Mesodermal cell (in vitro differentiated cells): ENCODE measurements at regions not wholly inside any gene's neighbourhood (a gene's known extent, or its start where the extent isn't known, plus 50 kb on each side); places are given as distances from the start of the nearest gene placed in this dataset.
"Not testable (repeated sequence)": the region's sequence is repeated elsewhere in the genome, so short reads cannot be mapped to it uniquely, and the experiment has no call there.

ENCODE experiments used
- H3K27ac ChIP-seq: 2 replicates; pipeline ENCODE4 v1.7.0; 2013; ENCODE audit warnings: mild to moderate bottlenecking, low read depth, low read length, moderate library complexity; ENCODE audit not compliant: severe bottlenecking
- H3K36me3 ChIP-seq: 2 replicates; pipeline ENCODE4 v1.7.1; 2013; ENCODE audit warnings: mild to moderate bottlenecking, low read length, moderate library complexity; ENCODE audit not compliant: control insufficient read depth, insufficient read depth
- H3K4me1 ChIP-seq: one replicate; pipeline ENCODE4 v1.7.1; 2013; ENCODE audit warnings: mild to moderate bottlenecking, low read length; ENCODE audit not compliant: insufficient read depth, control insufficient read depth, poor library complexity, severe bottlenecking
- H3K4me3 ChIP-seq: 2 replicates; pipeline ENCODE4 v1.7.0; 2013; ENCODE audit warnings: low read length, control low read depth, mild to moderate bottlenecking; ENCODE audit not compliant: insufficient read depth, poor library complexity, severe bottlenecking; ENCODE audit errors: extremely low read depth
- H3K9me3 ChIP-seq: 2 replicates; pipeline ENCODE4 v1.7.1; 2013; ENCODE audit warnings: mild to moderate bottlenecking, low read length, moderate library complexity; ENCODE audit not compliant: control insufficient read depth
- WGBS, 2 experiments: methylation state at CpG; one replicate each; pipeline ENCODE4 v1.1.5; 2013; ENCODE audit warnings: missing lambda C conversion rate in 2 of 2; ENCODE audit not compliant: insufficient coverage in 2 of 2; 5-methylcytosine and 5-hydroxymethylcytosine counted together

DNA sequence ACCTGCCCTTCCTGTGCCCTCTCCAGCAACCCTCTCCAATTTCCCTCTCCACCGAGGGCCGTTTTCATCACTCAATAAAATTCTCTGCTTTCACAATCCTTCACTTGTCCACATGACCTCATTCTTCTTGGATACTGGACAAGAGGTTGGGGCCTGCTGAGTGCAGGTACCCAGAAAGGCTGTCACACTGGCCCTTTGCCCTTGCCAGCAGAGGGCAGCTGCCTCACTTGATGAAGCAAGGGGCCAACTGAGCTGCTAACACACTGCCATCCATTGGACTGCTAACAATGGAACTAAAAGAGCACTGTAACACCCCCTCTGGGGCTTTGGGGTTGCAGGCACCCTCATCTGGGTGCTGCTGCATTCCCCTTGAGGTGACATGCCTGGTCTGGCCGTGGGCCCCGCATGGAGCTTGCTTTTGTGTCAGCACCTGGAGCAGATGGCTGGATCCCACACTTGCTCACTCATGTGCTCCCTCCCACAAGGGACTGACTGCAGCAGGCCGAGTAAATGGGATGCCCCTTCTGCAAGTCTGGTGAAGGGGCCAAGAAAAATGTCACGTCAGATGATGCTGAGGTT lies 308.1 kb upstream of the ADCY2 start:
- Histone ChIP-seq H3K9me3 (peaks cover 3% of the 10 kb centered on the region), H3K36me3 (no peaks in the 10 kb centered on the region), H3K27ac (no peak overlapping the region), H3K4me3 (no peak overlapping the region), H3K4me1 (no peaks in the 10 kb centered on the region)
- 73 to 79% methylated on average over 5 to 6 of the region's 6 CpGs for WGBS, 2 experiments

DNA sequence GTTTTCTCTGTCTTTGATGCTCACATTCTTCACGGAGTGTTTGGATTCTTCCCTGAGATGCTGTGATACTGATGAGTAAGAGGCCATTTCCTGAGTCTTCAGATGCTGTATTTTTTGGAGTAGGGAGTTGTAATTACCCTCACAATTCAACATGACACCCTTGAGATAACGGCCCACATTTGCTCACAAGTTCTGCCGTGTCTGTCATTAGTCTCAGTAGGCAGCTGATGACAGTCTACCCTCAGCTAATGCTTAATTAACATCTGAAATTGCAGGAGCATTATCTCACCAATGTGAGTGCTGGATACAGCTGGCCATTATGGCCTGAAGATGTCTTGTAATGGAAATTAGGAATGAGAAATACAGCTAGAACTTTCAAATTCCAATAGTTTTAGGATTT lies 307.1 kb upstream of the ADCY2 start:
- 38% methylated on average over 2 of the region's 3 CpGs; no CpG with 5 or more reads in 1 of the 2 experiments for WGBS, 2 experiments
- Histone ChIP-seq H3K36me3 (no peaks in the 10 kb centered on the region), H3K27ac (no peak overlapping the region), H3K9me3 (peaks cover 3% of the 10 kb centered on the region), H3K4me1 (no peaks in the 10 kb centered on the region), H3K4me3 (no peak overlapping the region)

DNA sequence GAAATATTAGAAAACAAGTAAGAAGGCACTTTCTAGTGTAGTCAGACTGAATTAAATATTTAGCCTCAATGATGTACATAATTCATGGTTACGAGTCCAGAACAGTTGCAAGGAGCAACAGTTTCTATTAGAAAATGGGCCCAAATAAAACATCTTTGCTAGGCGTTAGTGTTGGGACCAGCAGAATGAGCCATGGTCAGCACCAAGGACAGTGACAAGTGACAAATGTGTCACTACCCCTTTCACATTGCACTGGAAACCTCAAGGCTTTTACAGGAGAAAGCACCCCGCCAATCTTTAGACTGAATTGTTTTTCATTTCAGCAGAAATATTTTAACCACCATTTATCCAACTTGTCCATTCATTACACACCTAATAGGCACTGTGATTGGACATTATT lies 301.3 kb upstream of the ADCY2 start:
- no peaks in the 10 kb centered on the region for H3K9me3 ChIP-seq
- no peak overlapping the region for H3K4me3 ChIP-seq
- 14 to 33% methylated on average over 2 of the region's 3 CpGs for WGBS, 2 experiments
- no peaks in the 10 kb centered on the region for H3K36me3 ChIP-seq
- no peak overlapping the region for H3K27ac ChIP-seq
- no peaks in the 10 kb centered on the region for H3K4me1 ChIP-seq

DNA sequence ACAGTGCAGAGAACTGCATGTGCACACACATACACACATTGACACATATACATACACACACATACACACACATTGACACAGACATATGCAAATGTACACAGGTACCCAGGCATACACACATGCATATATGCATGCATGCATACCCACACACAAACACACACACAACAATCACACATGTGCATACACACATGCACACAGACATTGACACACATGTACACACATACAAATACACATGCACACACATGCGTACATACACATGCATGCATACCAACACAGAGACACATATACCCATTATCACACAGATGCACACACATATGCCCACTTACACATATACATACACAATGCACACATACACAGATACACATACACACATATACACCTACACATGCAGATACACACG lies 299.6 kb upstream of the ADCY2 start:
- WGBS, 2 experiments, result 60 to 85% methylated on average over 1 to 2 of the region's 2 CpGs

DNA sequence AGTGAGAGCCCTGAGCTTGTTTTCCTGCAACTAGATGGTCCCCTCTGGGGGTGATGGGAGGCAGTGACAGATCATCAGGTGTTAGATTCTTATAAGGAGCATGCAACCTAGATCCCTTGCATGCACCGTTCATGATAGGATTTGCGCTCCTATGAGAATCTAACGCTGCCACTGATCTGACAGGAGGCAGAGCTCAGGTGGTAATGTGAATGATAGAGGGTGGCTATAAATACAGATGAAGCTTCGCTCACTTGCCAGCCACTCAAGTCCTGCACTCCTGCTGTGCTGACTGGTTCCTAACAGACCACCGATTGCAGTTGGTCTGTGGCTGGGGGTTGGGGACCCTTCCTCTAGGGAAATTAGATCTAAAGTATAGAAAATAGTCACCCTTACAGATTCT lies 290.6 kb upstream of the ADCY2 start:
- H3K27ac ChIP-seq, result no peak overlapping the region
- H3K36me3 ChIP-seq, result no peaks in the 10 kb centered on the region
- H3K4me1 ChIP-seq, result no peaks in the 10 kb centered on the region
- 84 to 86% methylated on average over 3 of the region's 5 CpGs for WGBS, 2 experiments
- H3K9me3 ChIP-seq, result no peaks in the 10 kb centered on the region
- no peak overlapping the region for H3K4me3 ChIP-seq

More for the DNA sequence above, 299.6 kb upstream of the ADCY2 start:
- Histone ChIP-seq H3K4me3 (no peak overlapping the region), H3K36me3 (no peaks in the 10 kb centered on the region), H3K9me3 (no peaks in the 10 kb centered on the region), H3K27ac (no peak overlapping the region), H3K4me1 (no peaks in the 10 kb centered on the region)

DNA sequence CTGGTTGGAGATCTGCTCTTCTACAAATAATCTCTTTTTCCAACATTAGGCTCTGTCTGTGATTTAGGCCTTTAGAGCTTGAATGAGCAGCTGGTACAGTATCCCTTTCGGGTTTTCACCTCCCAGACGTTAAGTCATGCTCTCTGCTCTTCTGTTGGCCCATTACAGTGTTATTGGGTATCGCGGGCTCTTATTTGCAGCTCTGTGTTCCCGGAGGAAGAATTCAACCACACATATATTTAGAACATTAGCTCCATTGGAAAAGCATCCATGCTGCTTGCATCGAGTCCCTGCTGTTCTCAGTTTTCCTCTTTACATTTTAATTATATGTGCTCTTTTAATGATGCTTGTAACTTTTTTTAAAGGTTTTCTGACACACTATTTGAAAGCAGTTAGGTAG lies 278.0 kb upstream of the ADCY2 start:
- Histone ChIP-seq H3K9me3 (no peaks in the 10 kb centered on the region), H3K27ac (no peak overlapping the region), H3K36me3 (no peaks in the 10 kb centered on the region), H3K4me3 (no peak overlapping the region), H3K4me1 (no peaks in the 10 kb centered on the region)
- WGBS, 2 experiments, result 58 to 89% methylated on average over 2 to 5 of the region's 6 CpGs

DNA sequence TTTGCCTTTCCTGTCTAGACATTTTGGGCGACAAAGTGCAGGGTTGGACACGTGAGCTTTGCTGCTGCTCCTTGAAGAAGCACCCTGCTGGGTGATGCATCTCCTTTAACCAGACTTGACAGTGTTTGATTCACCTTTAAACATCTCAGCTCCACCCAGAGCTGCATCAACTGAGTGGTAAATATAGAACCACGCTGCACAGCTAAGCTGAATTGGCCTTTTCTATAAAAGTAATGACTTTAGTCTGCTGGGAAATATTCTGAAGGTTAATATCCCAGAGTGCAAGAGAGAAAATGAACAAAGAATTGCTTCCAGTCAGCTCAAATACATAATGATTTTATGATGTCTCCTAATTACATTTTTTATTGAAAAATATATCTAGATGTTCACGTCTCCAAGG lies 264.3 kb upstream of the ADCY2 start:
- Histone ChIP-seq H3K36me3 (no peaks in the 10 kb centered on the region), H3K4me1 (no peaks in the 10 kb centered on the region), H3K27ac (no peak overlapping the region), H3K4me3 (no peak overlapping the region), H3K9me3 (no peaks in the 10 kb centered on the region)
- WGBS, 2 experiments, result 92 to 96% methylated on average over 2 of the region's 4 CpGs

DNA sequence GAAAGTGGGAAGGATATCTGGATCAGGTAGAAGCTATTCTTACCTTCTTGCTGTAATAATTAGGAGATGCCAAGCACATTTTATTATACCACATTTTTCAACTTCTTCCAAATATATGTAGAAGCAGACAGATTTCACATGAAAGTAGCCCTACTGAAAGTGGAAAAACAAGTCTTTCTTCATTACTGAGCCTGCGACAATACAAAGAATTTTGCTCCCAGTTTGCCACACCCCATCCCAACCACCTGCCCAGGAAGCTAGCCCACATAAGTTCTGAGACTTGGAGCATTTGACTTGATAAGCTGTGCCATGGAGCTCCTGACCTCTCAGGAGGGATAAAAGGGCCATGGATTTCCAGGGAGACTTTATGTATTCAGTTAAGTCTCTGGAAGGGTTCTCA lies 249.1 kb upstream of the ADCY2 start:
- Histone ChIP-seq H3K27ac (no peak overlapping the region), H3K4me1 (no peaks in the 10 kb centered on the region)
- WGBS, 2 experiments, result 100% methylated on average over 1 of the region's 1 CpG; no CpG with 5 or more reads in 1 of the 2 experiments

DNA sequence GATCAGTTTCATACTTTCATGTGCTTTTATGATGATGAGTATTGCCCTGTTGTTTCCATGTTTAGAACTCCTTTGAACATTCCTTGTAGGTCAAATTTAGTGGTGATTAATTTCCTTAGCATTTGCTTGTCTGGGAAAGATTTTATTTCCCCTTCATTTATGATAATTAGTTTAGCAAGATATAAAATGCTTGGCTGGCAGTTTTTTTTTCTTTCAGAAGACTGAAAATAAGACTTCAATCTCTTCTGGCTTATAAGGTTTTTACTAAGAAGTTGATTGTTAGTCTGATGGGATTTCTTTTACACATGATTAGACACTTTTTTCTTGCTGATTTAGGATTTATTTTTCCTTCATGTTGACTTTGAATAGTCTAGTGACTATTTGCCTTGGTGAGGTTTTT lies 238.9 kb upstream of the ADCY2 start:
- Histone ChIP-seq H3K27ac (no peak overlapping the region), H3K4me1 (no peaks in the 10 kb centered on the region), H3K9me3 (peaks cover 3% of the 10 kb centered on the region), H3K36me3 (no peaks in the 10 kb centered on the region), H3K4me3 (no peak overlapping the region)

More for the DNA sequence above, 249.1 kb upstream of the ADCY2 start:
- Histone ChIP-seq H3K9me3 (no peaks in the 10 kb centered on the region), H3K36me3 (no peaks in the 10 kb centered on the region), H3K4me3 (no peak overlapping the region)

DNA sequence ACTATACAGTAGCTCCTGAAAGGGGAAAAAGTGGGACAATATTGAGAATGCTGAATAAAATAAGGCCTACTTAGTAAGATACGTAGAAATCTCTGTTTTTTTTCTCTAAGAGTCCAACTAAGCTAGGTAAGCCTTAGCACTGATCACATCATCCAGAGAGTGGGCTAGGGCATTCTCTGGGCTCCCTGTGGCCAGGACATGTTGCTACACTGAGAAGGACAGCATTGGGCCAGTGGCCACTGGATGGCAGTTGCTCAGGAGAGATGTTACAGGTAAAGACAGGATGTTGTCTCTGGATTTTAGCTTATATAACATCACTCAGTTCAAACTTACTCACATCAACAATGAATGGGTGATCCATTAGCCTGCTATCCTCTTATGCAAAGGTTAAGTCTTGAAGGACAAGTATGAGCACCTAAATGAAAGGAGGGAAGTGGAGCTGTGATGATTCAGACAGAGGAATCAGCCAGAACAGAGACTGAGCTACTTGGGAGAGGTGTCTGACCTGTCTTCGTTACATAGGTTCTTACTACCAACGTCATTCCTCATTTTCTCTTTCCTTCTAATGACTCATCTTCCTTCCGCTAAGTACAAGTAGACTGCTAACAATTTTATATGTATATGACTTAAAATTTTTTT lies 226.6 kb upstream of the ADCY2 start:
- no peaks in the 10 kb centered on the region for H3K4me1 ChIP-seq
- WGBS, 2 experiments, result 100% methylated on average over 1 of the region's 4 CpGs
- no peaks in the 10 kb centered on the region for H3K36me3 ChIP-seq
- H3K9me3 ChIP-seq, result no peaks in the 10 kb centered on the region
- no peak overlapping the region for H3K27ac ChIP-seq
- no peak overlapping the region for H3K4me3 ChIP-seq

DNA sequence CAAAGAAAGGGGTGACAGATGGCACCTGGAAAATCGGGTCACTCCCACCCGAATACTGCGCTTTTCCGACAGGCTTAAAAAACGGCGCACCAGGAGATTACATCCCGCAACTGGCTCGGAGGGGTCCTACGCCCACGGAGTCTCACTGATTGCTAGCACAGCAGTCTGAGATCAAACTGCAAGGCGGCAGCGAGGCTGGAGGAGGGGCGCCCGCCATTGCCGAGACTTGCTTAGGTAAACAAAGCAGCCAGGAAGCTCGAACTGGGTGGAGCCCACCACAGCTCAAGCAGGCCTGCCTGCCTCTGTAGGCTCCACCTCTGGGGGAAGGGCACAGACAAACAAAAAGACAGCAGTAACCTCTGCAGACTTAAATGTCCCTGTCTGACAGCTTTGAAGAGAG lies 225.2 kb upstream of the ADCY2 start:
- WGBS, 2 experiments, result 21 to 55% methylated on average over 12 to 16 of the region's 16 CpGs
- H3K4me3 ChIP-seq, H3K4me1 ChIP-seq, H3K27ac ChIP-seq, H3K9me3 ChIP-seq, H3K36me3 ChIP-seq: not testable (repeated sequence)
